Right lobe of liver (tissue), 4 donors: ENCODE measurements at regions not wholly inside any gene's neighbourhood (a gene's known extent, or its start where the extent isn't known, plus 50 kb on each side); places are given as distances from the start of the nearest gene placed in this dataset.
"Not testable (repeated sequence)": the region's sequence is repeated elsewhere in the genome, so short reads cannot be mapped to it uniquely, and the experiment has no call there.

ENCODE experiments used
- POLR2A ChIP-seq: fragments of 450-650 bp; IDR thresholded peaks from one replicate; pipeline ENCODE4 v1.6.1; 2017; ENCODE audit warnings: antibody characterized with exemption, mild to moderate bottlenecking
- TF ChIP-seq, protein P1 (sequence below), 4 donors: fragments of 200-600 bp in 3 of 4; fragments of 450-650 bp in 1 of 4; IDR thresholded peaks; one replicate each; pipeline versions ENCODE4 v1.5.1 to v1.8.0; 2016 to 2022; ENCODE audit warnings: antibody characterized with exemption in 4 of 4, mild to moderate bottlenecking in 2 of 4
- donor health status: DM: no; HTN: no; CAD: no.
- donor health status: DM: no; HTN: no; CAD: no.
- donor health status: DM: no; HTN: yes; CAD: no.

DNA sequence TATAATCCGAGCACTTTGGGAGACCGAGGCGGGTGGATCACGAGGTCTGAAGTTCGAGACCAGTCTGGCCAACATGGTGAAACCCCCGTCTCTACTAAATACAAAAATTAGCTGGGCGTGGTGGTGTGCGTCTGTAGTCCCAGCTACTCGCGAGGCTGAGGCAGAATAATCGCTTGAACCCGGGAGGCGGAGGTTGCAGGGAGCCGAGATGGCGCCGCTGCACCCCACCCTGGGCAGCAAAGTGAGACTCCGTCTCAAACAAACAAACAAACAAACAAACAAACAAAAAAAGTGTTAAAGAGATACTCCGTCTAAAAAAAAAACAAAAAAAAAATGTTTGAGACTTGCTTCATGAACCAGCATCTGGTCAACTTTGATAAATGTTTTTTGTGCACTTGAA lies 753.8 kb downstream of the PCDH17 start:
- TF ChIP-seq, protein P1, sequence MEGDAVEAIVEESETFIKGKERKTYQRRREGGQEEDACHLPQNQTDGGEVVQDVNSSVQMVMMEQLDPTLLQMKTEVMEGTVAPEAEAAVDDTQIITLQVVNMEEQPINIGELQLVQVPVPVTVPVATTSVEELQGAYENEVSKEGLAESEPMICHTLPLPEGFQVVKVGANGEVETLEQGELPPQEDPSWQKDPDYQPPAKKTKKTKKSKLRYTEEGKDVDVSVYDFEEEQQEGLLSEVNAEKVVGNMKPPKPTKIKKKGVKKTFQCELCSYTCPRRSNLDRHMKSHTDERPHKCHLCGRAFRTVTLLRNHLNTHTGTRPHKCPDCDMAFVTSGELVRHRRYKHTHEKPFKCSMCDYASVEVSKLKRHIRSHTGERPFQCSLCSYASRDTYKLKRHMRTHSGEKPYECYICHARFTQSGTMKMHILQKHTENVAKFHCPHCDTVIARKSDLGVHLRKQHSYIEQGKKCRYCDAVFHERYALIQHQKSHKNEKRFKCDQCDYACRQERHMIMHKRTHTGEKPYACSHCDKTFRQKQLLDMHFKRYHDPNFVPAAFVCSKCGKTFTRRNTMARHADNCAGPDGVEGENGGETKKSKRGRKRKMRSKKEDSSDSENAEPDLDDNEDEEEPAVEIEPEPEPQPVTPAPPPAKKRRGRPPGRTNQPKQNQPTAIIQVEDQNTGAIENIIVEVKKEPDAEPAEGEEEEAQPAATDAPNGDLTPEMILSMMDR (IDR thresholded peaks at IDR 0.05): not testable (repeated sequence)
- TF ChIP-seq POLR2A: not testable (repeated sequence)
